ENCODE measurements at regions not wholly inside any gene's neighbourhood (a gene's known extent, or its start where the extent isn't known, plus 50 kb on each side); places are given as distances from the start of the nearest gene placed in this dataset.

DNA sequence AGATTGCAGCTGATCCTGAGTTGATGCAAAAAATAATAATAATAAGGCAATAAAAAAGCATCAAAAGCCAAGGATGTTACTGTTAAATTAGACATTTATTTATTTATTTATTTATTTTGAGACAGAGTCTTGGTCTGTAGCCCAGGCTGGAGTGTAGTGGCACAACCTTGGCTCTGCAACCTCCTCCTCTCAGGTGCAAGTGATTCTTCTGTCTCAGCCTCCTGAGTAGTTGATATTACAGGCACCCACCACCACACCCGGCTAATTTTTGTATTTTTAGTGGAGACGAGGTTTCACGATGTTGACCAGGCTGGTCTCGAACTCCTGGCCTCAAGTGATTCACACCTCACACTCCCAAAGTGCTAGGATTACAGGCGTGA, 465.5 kb upstream of the NRP1 start:
- Mint-ChIP-seq H3K27ac (no peak overlapping the region), H3K4me1 (no peaks in the 10 kb centered on the region), H3K9me3 (ENCODE audit: insufficient read depth) (peaks cover 2% of the 10 kb centered on the region), H3K4me3 (no peak overlapping the region), H3K27me3 (no peaks in the 10 kb centered on the region)
- Histone ChIP-seq H3K9me3 (ENCODE audit: control extremely low read depth in 1 of 3, control insufficient read depth in 2 of 3, insufficient read depth in 1 of 3, low read length in 2 of 3) (peaks cover 0 to 6% (median 0%) of the 10 kb centered on the region in 3 donors), H3K4me3 (ENCODE audit: control extremely low read depth in 1 of 5, extremely low read depth in 1 of 5, insufficient read depth in 1 of 5, low read depth in 2 of 5, low read length in 4 of 5) (no peak overlapping the region), H3K36me3 (replicated peaks in 1 of 2; ENCODE audit: control extremely low read depth in 1 of 2, control insufficient read depth in 1 of 2, extremely low read depth in 1 of 2, insufficient read depth in 2 of 2, low read length in 1 of 2) (no peaks in the 10 kb centered on the region), H3K9ac (ENCODE audit: low read length) (no peak overlapping the region), H2AFZ (ENCODE audit: insufficient read depth, low read depth, low read length, poor library complexity, severe bottlenecking) (no peak overlapping the region), H3K4me1 (ENCODE audit: control insufficient read depth in 2 of 2, insufficient read depth in 2 of 2, low read length in 2 of 2) (no peaks in the 10 kb centered on the region), H3K27me3 (replicated peaks in 1 of 4; ENCODE audit: control extremely low read depth in 1 of 4, control insufficient read depth in 3 of 4, insufficient read depth in 4 of 4, low read length in 3 of 4) (no peaks in the 10 kb centered on the region), H3K79me2 (ENCODE audit: control insufficient read depth, insufficient read depth, low read length) (no peaks in the 10 kb centered on the region), H3K27ac (ENCODE audit: low read length in 2 of 2) (no peak overlapping the region), H3K4me2 (replicated peaks; ENCODE audit: low read depth, low read length, poor library complexity, severe bottlenecking) (no peak overlapping the region), H4K20me1 (ENCODE audit: control insufficient read depth, insufficient read depth, low read length, poor library complexity, severe bottlenecking) (no peaks in the 10 kb centered on the region)
- ATAC-seq (ENCODE audit: low read depth) (no peak), DNase-seq (no peak)
- no CpG with 5 or more reads among the region's 5 CpGs for WGBS (ENCODE audit: insufficient coverage)
- POLR2A ChIA-PET = no interaction called here
- CTCF ChIA-PET = no interaction called here
- intact Hi-C loops (cut with micrococcal nuclease) = no loop called here
- TF ChIP-seq, protein P1, sequence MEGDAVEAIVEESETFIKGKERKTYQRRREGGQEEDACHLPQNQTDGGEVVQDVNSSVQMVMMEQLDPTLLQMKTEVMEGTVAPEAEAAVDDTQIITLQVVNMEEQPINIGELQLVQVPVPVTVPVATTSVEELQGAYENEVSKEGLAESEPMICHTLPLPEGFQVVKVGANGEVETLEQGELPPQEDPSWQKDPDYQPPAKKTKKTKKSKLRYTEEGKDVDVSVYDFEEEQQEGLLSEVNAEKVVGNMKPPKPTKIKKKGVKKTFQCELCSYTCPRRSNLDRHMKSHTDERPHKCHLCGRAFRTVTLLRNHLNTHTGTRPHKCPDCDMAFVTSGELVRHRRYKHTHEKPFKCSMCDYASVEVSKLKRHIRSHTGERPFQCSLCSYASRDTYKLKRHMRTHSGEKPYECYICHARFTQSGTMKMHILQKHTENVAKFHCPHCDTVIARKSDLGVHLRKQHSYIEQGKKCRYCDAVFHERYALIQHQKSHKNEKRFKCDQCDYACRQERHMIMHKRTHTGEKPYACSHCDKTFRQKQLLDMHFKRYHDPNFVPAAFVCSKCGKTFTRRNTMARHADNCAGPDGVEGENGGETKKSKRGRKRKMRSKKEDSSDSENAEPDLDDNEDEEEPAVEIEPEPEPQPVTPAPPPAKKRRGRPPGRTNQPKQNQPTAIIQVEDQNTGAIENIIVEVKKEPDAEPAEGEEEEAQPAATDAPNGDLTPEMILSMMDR (IDR thresholded peaks at IDR 0.05) = no peak
- TF ChIP-seq EZH2 (IDR thresholded peaks at IDR 0.05; ENCODE audit: borderline replicate concordance, insufficient read depth, low read depth, low read length, poor library complexity, severe bottlenecking) = no peak

DNA sequence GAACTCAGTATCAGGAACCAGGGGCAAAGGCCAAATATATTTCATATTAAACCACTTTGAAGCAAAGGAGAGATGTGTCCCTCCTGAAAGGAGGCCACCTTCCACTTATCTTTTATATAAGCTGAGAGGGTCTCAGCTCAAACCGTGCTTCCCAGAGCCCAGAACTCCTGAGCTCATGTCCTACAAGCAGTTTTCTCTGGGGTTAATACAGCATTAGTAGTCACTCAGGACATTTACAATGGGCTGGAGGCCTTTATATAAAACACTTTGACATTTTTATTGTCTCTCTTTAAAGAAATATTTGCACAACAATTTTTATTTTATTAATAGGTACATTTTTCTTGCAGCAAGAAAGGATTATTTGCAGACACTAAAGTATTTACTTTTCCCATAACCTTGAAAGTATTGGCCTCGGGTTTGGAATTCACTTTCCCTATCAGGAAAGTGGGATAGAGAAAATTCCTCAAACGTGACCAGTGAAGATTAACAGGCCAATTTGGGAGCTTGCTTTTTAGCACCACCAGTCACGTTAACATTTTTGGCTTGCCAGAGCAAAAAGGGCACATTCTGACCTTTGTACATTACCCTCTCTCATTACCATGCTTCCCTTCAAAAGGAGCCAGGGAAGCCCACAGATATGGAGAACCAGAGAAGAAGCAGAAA, 464.9 kb upstream of the NRP1 start:
- CTCF ChIA-PET = no interaction called here

More for the DNA sequence above, 464.9 kb upstream of the NRP1 start:
- Histone ChIP-seq H3K4me1 (ENCODE audit: control insufficient read depth in 2 of 2, insufficient read depth in 2 of 2, low read length in 2 of 2) (no peaks in the 10 kb centered on the region), H3K4me3 (ENCODE audit: control extremely low read depth in 1 of 5, extremely low read depth in 1 of 5, insufficient read depth in 1 of 5, low read depth in 2 of 5, low read length in 4 of 5) (no peak overlapping the region), H3K4me2 (replicated peaks; ENCODE audit: low read depth, low read length, poor library complexity, severe bottlenecking) (no peak overlapping the region), H2AFZ (ENCODE audit: insufficient read depth, low read depth, low read length, poor library complexity, severe bottlenecking) (no peak overlapping the region), H3K36me3 (replicated peaks in 1 of 2; ENCODE audit: control extremely low read depth in 1 of 2, control insufficient read depth in 1 of 2, extremely low read depth in 1 of 2, insufficient read depth in 2 of 2, low read length in 1 of 2) (no peaks in the 10 kb centered on the region), H3K27ac (ENCODE audit: low read length in 2 of 2) (no peak overlapping the region), H3K9ac (ENCODE audit: low read length) (no peak overlapping the region), H4K20me1 (ENCODE audit: control insufficient read depth, insufficient read depth, low read length, poor library complexity, severe bottlenecking) (no peaks in the 10 kb centered on the region), H3K9me3 (ENCODE audit: control extremely low read depth in 1 of 3, control insufficient read depth in 2 of 3, insufficient read depth in 1 of 3, low read length in 2 of 3) (peaks cover 0 to 6% (median 0%) of the 10 kb centered on the region in 3 donors), H3K27me3 (replicated peaks in 1 of 4; ENCODE audit: control extremely low read depth in 1 of 4, control insufficient read depth in 3 of 4, insufficient read depth in 4 of 4, low read length in 3 of 4) (no peaks in the 10 kb centered on the region), H3K79me2 (ENCODE audit: control insufficient read depth, insufficient read depth, low read length) (no peaks in the 10 kb centered on the region)
- intact Hi-C loops (cut with micrococcal nuclease) = no loop called here
- POLR2A ChIA-PET = no interaction called here
- H3K27me3 Mint-ChIP-seq = no peaks in the 10 kb centered on the region
- DNase-seq = no peak
- no peak overlapping the region for H3K27ac Mint-ChIP-seq
- no peak overlapping the region for H3K4me3 Mint-ChIP-seq
- H3K4me1 Mint-ChIP-seq = no peaks in the 10 kb centered on the region
- ATAC-seq (ENCODE audit: low read depth) = no peak
- peaks cover 2% of the 10 kb centered on the region for H3K9me3 Mint-ChIP-seq (ENCODE audit: insufficient read depth)
- TF ChIP-seq, protein P1 (IDR thresholded peaks at IDR 0.05) = no peak
- no peak for TF ChIP-seq EZH2 (IDR thresholded peaks at IDR 0.05; ENCODE audit: borderline replicate concordance, insufficient read depth, low read depth, low read length, poor library complexity, severe bottlenecking)
- 75% methylated on average over 1 of the region's 4 CpGs for WGBS (ENCODE audit: insufficient coverage)

Data from B cell (primary cell).